ENCODE measurements at regions not wholly inside any gene's neighbourhood (a gene's known extent, or its start where the extent isn't known, plus 50 kb on each side); places are given as distances from the start of the nearest gene placed in this dataset.

- no peaks in the 10 kb centered on the region for H3K36me3 ChIP-seq (ENCODE audit: control insufficient read depth, insufficient read depth, low read length)
- POLR2A ChIA-PET: no interaction called here
- H3K4me3 ChIP-seq (ENCODE audit: low read depth, low read length): no peak overlapping the region
- DNase-seq (ENCODE audit: low read depth): no peak
- CTCF ChIA-PET: no interaction called here
- TF ChIP-seq, protein P1, sequence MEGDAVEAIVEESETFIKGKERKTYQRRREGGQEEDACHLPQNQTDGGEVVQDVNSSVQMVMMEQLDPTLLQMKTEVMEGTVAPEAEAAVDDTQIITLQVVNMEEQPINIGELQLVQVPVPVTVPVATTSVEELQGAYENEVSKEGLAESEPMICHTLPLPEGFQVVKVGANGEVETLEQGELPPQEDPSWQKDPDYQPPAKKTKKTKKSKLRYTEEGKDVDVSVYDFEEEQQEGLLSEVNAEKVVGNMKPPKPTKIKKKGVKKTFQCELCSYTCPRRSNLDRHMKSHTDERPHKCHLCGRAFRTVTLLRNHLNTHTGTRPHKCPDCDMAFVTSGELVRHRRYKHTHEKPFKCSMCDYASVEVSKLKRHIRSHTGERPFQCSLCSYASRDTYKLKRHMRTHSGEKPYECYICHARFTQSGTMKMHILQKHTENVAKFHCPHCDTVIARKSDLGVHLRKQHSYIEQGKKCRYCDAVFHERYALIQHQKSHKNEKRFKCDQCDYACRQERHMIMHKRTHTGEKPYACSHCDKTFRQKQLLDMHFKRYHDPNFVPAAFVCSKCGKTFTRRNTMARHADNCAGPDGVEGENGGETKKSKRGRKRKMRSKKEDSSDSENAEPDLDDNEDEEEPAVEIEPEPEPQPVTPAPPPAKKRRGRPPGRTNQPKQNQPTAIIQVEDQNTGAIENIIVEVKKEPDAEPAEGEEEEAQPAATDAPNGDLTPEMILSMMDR (IDR thresholded peaks at IDR 0.05; ENCODE audit: insufficient read depth, low read depth, low read length): no peak
- no peaks in the 10 kb centered on the region for H3K27me3 ChIP-seq (ENCODE audit: control insufficient read depth, insufficient read depth, low read length)
Measured at GRCh38 chr1:238779716-238780115, 606.7 kb upstream of the CHRM3 start.

DNA sequence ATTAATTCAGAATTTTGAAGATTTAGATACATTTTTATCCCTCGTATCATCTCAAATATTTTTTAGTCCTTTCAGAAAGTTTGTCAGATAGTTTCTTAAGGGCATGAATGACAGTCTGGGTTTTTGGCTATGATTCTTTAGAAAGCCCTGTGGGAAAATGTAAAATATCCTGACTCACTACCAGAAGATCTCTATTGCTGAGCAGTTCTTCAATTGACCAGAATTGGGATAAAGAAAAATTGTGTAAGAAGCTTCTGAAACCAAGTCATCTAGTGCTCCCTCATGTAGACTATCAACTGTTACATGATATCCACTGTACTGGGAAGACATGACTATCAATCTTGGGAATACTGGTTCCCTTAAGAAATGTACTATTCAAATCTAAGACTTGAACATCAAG lies 608.3 kb upstream of the CHRM3 start:
- ChIA-PET CTCF (no interaction called here), POLR2A (no interaction called here)
- no peaks in the 10 kb centered on the region for H3K36me3 ChIP-seq (ENCODE audit: control insufficient read depth, insufficient read depth, low read length)
- H3K4me3 ChIP-seq (ENCODE audit: low read depth, low read length): no peak overlapping the region
- DNase-seq (ENCODE audit: low read depth): no peak
- TF ChIP-seq, protein P1 (IDR thresholded peaks at IDR 0.05; ENCODE audit: insufficient read depth, low read depth, low read length): no peak
- no peaks in the 10 kb centered on the region for H3K27me3 ChIP-seq (ENCODE audit: control insufficient read depth, insufficient read depth, low read length)

DNA sequence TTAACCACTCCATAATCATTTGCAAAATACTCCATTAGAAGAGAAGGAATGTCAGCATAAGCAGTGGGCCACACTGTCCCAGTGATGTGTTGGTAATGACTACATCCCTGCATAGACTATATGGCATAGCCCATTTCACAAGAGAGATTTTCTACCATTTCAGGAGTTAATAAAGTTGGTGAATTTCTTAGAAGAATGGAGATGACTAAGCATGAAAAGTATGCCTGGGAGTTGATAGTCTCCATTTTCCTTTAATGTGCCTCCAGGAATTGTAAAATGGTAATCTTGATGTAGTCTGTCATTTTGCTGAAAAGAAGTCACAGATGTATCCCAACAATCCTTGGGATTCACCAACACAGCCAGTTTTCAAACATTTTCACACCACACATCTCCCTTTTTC lies 608.8 kb upstream of the CHRM3 start:
- Histone ChIP-seq H3K36me3 (ENCODE audit: control insufficient read depth, insufficient read depth, low read length) (no peaks in the 10 kb centered on the region), H3K27me3 (ENCODE audit: control insufficient read depth, insufficient read depth, low read length) (no peaks in the 10 kb centered on the region), H3K4me3 (ENCODE audit: low read depth, low read length) (no peak overlapping the region)
- TF ChIP-seq, protein P1 (IDR thresholded peaks at IDR 0.05; ENCODE audit: insufficient read depth, low read depth, low read length): no peak
- no peak for DNase-seq (ENCODE audit: low read depth)
- CTCF ChIA-PET: no interaction called here
- POLR2A ChIA-PET: no interaction called here

- DNase-seq (ENCODE audit: low read depth): no peak
- CTCF ChIA-PET: no interaction called here
- POLR2A ChIA-PET: no interaction called here
- H3K4me3 ChIP-seq (ENCODE audit: low read depth, low read length): no peak overlapping the region
- no peaks in the 10 kb centered on the region for H3K36me3 ChIP-seq (ENCODE audit: control insufficient read depth, insufficient read depth, low read length)
- no peaks in the 10 kb centered on the region for H3K27me3 ChIP-seq (ENCODE audit: control insufficient read depth, insufficient read depth, low read length)
- TF ChIP-seq, protein P1 (IDR thresholded peaks at IDR 0.05; ENCODE audit: insufficient read depth, low read depth, low read length): no peak
Measured at GRCh38 chr1:238776126-238776525, 610.2 kb upstream of the CHRM3 start.

- no peak for DNase-seq (ENCODE audit: low read depth)
- no peaks in the 10 kb centered on the region for H3K36me3 ChIP-seq (ENCODE audit: control insufficient read depth, insufficient read depth, low read length)
- ChIA-PET POLR2A (no interaction called here), CTCF (no interaction called here)
- no peaks in the 10 kb centered on the region for H3K27me3 ChIP-seq (ENCODE audit: control insufficient read depth, insufficient read depth, low read length)
- H3K4me3 ChIP-seq (ENCODE audit: low read depth, low read length): no peak overlapping the region
- TF ChIP-seq, protein P1 (IDR thresholded peaks at IDR 0.05; ENCODE audit: insufficient read depth, low read depth, low read length): no peak
Measured at GRCh38 chr1:238772322-238772721, 614.0 kb upstream of the CHRM3 start.

Data from BJ (cell line).